ENCODE measurements at regions not wholly inside any gene's neighbourhood (a gene's known extent, or its start where the extent isn't known, plus 50 kb on each side); places are given as distances from the start of the nearest gene placed in this dataset.
"Not testable (repeated sequence)": the region's sequence is repeated elsewhere in the genome, so short reads cannot be mapped to it uniquely, and the experiment has no call there.

DNA sequence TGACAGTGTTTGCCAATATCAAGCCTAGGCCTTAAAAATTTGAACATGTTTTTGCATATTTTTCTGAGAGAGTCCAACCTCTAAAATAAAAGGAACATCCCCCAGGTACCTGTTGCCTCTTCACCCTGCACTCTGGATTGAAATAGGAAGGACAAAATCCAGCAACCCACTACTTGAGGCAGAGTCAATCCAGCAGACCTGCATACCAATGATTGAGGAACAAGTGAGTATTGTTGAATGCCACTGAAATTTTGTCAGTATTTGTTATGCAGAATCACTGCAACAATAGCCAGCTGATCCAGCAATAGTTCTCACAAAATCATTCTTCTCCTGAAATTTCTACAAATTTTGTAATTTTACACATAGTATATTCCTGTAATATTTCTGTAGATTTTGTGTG is 460.6 kb upstream of the FOXG1 start:
- Histone ChIP-seq H3K4me3 (ENCODE audit: low read depth, low read length, poor library complexity, severe bottlenecking) (no peak overlapping the region), H3K9me3 (ENCODE audit: low read depth, low read length, poor library complexity, severe bottlenecking) (no peaks in the 10 kb centered on the region), H3K36me3 (ENCODE audit: insufficient read depth, low read length, poor library complexity, severe bottlenecking) (no peaks in the 10 kb centered on the region), H3K27ac (ENCODE audit: low read depth, low read length, poor library complexity, severe bottlenecking) (no peak overlapping the region), H3K4me1 (ENCODE audit: insufficient read depth, low read length, poor library complexity, severe bottlenecking) (no peaks in the 10 kb centered on the region), H3K27me3 (replicated peaks; ENCODE audit: insufficient read depth, low read depth, low read length, poor library complexity) (no peaks in the 10 kb centered on the region)
- BruUV-seq (replicated peaks), result no TSS peak
- intact Hi-C loops (cut with micrococcal nuclease; ENCODE audit: unreplicated experiment), result no loop called here
- ChIA-PET CTCF (no interaction called here), POLR2A (ENCODE audit: low non-redundant PET) (no interaction called here)
- TF ChIP-seq, protein P1, sequence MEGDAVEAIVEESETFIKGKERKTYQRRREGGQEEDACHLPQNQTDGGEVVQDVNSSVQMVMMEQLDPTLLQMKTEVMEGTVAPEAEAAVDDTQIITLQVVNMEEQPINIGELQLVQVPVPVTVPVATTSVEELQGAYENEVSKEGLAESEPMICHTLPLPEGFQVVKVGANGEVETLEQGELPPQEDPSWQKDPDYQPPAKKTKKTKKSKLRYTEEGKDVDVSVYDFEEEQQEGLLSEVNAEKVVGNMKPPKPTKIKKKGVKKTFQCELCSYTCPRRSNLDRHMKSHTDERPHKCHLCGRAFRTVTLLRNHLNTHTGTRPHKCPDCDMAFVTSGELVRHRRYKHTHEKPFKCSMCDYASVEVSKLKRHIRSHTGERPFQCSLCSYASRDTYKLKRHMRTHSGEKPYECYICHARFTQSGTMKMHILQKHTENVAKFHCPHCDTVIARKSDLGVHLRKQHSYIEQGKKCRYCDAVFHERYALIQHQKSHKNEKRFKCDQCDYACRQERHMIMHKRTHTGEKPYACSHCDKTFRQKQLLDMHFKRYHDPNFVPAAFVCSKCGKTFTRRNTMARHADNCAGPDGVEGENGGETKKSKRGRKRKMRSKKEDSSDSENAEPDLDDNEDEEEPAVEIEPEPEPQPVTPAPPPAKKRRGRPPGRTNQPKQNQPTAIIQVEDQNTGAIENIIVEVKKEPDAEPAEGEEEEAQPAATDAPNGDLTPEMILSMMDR (conservative IDR thresholded peaks at IDR 0.05; ENCODE audit: low read depth, low read length), result no peak
- no peak for TF ChIP-seq EZH2 (IDR thresholded peaks at IDR 0.05; ENCODE audit: borderline replicate concordance, low read depth, low read length, poor library complexity, severe bottlenecking)
- DNase-seq (ENCODE audit: low spot score), result no peak

DNA sequence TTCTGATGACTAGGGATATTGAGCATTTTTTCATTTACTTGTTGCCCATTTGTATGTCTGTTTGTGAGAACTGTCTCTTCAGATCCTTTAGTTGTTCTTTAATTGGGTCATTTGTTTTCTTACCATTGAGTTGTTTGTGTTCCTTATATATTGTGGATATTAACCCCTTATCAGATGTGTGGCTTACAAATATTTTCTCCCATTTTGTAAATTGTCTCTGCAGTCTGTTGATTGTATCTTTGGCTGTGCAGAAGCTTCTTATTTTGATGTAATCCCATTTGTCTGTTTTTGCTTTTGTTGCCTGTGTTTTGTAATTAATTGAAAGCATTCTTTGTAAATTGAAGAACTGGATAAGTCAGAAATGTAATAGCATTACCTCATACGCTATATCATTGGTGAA is 459.1 kb upstream of the FOXG1 start:
- no peak overlapping the region for H3K4me3 ChIP-seq (ENCODE audit: low read depth, low read length, poor library complexity, severe bottlenecking)
- no peaks in the 10 kb centered on the region for H3K9me3 ChIP-seq (ENCODE audit: low read depth, low read length, poor library complexity, severe bottlenecking)
- POLR2A ChIA-PET (ENCODE audit: low non-redundant PET), result no interaction called here
- TF ChIP-seq, protein P1 (conservative IDR thresholded peaks at IDR 0.05; ENCODE audit: low read depth, low read length), result no peak
- no peak for TF ChIP-seq EZH2 (IDR thresholded peaks at IDR 0.05; ENCODE audit: borderline replicate concordance, low read depth, low read length, poor library complexity, severe bottlenecking)
- intact Hi-C loops (cut with micrococcal nuclease; ENCODE audit: unreplicated experiment), result no loop called here
- no peaks in the 10 kb centered on the region for H3K4me1 ChIP-seq (ENCODE audit: insufficient read depth, low read length, poor library complexity, severe bottlenecking)
- no peak for DNase-seq (ENCODE audit: low spot score)
- no TSS peak for BruUV-seq (replicated peaks)
- H3K36me3 ChIP-seq (ENCODE audit: insufficient read depth, low read length, poor library complexity, severe bottlenecking), result no peaks in the 10 kb centered on the region
- CTCF ChIA-PET, result no interaction called here
- H3K27ac ChIP-seq (ENCODE audit: low read depth, low read length, poor library complexity, severe bottlenecking), result no peak overlapping the region
- no peaks in the 10 kb centered on the region for H3K27me3 ChIP-seq (replicated peaks; ENCODE audit: insufficient read depth, low read depth, low read length, poor library complexity)

DNA sequence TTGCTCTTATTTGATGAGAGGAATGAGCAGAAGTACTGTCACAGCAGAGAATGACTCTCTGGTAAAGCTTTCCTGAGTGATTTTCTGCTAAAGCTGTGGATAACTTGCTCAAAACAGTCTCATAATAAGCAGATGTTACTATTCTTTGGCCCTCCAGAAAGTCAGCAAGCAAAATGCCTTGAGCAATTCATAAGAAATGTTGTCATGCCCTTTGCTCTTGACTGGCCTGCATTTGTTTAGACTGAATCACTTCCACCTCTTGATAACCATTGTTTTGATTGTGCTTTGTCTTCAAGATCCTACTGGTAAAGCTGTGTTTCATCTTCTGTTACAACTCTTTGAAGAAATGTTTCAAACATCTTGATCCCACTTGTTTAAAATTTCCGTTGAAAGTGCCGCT is 457.9 kb upstream of the FOXG1 start:
- intact Hi-C loops (cut with micrococcal nuclease; ENCODE audit: unreplicated experiment), result no loop called here

DNA sequence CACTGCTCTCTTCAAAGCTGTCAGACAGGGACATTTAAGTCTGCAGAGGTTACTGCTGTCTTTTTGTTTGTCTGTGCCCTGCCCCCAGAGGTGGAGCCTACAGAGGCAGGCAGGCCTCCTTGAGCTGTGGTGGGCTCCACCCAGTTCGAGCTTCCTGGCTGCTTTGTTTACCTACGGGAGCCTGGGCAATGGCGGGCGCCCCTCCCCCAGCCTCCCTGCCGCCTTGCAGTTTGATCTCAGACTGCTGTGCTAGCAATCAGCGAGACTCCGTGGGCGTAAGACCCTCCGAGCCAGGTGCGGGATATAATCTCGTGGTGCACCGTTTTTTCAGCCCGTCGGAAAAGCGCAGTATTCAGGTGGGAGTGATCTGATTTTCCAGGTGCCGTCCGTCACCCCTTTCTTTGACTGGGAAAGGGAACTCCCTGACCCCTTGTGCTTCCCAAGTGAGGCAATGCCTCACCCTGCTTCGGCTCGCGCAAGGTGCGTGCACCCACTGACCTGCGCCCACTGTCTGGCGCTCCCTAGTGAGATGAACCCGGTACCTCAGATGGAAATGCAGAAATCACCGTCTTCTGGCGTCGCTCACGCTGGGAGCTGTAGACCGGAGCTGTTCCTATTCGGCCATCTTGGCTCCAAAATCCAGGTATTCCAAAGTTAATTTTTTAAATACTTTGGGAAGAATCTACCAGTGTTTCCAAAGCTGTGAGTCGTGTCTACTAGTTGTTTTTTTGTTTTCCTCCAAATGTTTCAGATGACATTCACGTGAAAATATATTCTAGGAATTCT is 448.5 kb upstream of the FOXG1 start:
- H3K4me1 ChIP-seq (ENCODE audit: insufficient read depth, low read length, poor library complexity, severe bottlenecking); H3K4me3 ChIP-seq (ENCODE audit: low read depth, low read length, poor library complexity, severe bottlenecking); H3K27ac ChIP-seq (ENCODE audit: low read depth, low read length, poor library complexity, severe bottlenecking); H3K27me3 ChIP-seq (replicated peaks; ENCODE audit: insufficient read depth, low read depth, low read length, poor library complexity); CTCF ChIA-PET; H3K9me3 ChIP-seq (ENCODE audit: low read depth, low read length, poor library complexity, severe bottlenecking); DNase-seq (ENCODE audit: low spot score); intact Hi-C loops (cut with micrococcal nuclease; ENCODE audit: unreplicated experiment); BruUV-seq (replicated peaks); H3K36me3 ChIP-seq (ENCODE audit: insufficient read depth, low read length, poor library complexity, severe bottlenecking); POLR2A ChIA-PET (ENCODE audit: low non-redundant PET): not testable (repeated sequence)

More for the DNA sequence above, 457.9 kb upstream of the FOXG1 start:
- H3K27ac ChIP-seq (ENCODE audit: low read depth, low read length, poor library complexity, severe bottlenecking), result no peak overlapping the region
- CTCF ChIA-PET, result no interaction called here
- TF ChIP-seq EZH2 (IDR thresholded peaks at IDR 0.05; ENCODE audit: borderline replicate concordance, low read depth, low read length, poor library complexity, severe bottlenecking), result no peak
- TF ChIP-seq, protein P1 (conservative IDR thresholded peaks at IDR 0.05; ENCODE audit: low read depth, low read length), result no peak
- H3K9me3 ChIP-seq (ENCODE audit: low read depth, low read length, poor library complexity, severe bottlenecking), result no peaks in the 10 kb centered on the region
- no peaks in the 10 kb centered on the region for H3K4me1 ChIP-seq (ENCODE audit: insufficient read depth, low read length, poor library complexity, severe bottlenecking)
- H3K4me3 ChIP-seq (ENCODE audit: low read depth, low read length, poor library complexity, severe bottlenecking), result no peak overlapping the region
- POLR2A ChIA-PET (ENCODE audit: low non-redundant PET), result no interaction called here
- no peaks in the 10 kb centered on the region for H3K27me3 ChIP-seq (replicated peaks; ENCODE audit: insufficient read depth, low read depth, low read length, poor library complexity)
- BruUV-seq (replicated peaks), result no TSS peak
- DNase-seq (ENCODE audit: low spot score), result no peak
- no peaks in the 10 kb centered on the region for H3K36me3 ChIP-seq (ENCODE audit: insufficient read depth, low read length, poor library complexity, severe bottlenecking)

All from A673 (cell line).